Small intestine (tissue), 7 donors: ENCODE measurements at regions not wholly inside any gene's neighbourhood (a gene's known extent, or its start where the extent isn't known, plus 50 kb on each side); places are given as distances from the start of the nearest gene placed in this dataset.

ENCODE experiments used
- DNase-seq, 2 donors: peaks; one replicate each; pipeline versions ENCODE4 v3.0.0 to v3.0.0-alpha.2; 2013
- FAIRE-seq: peaks from 2 replicates; lab custom pipeline; 2012; peaks lifted over from hg19 to GRCh38; lab: Jason Lieb, UNC
- H3K27ac ChIP-seq, 3 donors: one replicate each; pipeline ENCODE4 v1.5.1; 2013; ENCODE audit warnings: low read length in 2 of 3, mild to moderate bottlenecking in 2 of 3, control low read depth in 1 of 3, inconsistent platforms in 1 of 3, low read depth in 1 of 3, moderate library complexity in 1 of 3
- H3K27me3 ChIP-seq, 3 donors: one replicate each; pipeline ENCODE4 v1.6.1; 2013; ENCODE audit warnings: low read length in 3 of 3, inconsistent platforms in 1 of 3; ENCODE audit not compliant: control insufficient read depth in 3 of 3, insufficient read depth in 3 of 3
- H3K36me3 ChIP-seq, 3 donors: one replicate each; pipeline ENCODE4 v1.6.1; 2013; ENCODE audit warnings: low read length in 3 of 3, inconsistent platforms in 1 of 3, low read depth in 1 of 3, mild to moderate bottlenecking in 1 of 3, moderate library complexity in 1 of 3; ENCODE audit not compliant: control insufficient read depth in 3 of 3, insufficient read depth in 2 of 3
- H3K4me1 ChIP-seq, 3 donors: one replicate each; pipeline ENCODE4 v1.6.1; 2013; ENCODE audit warnings: low read length in 2 of 3, inconsistent platforms in 1 of 3, low read depth in 1 of 3, mild to moderate bottlenecking in 1 of 3, moderate library complexity in 1 of 3; ENCODE audit not compliant: control insufficient read depth in 3 of 3, insufficient read depth in 2 of 3
- H3K4me3 ChIP-seq, 3 donors: one replicate each; pipeline ENCODE4 v1.5.1; 2013; ENCODE audit warnings: low read length in 3 of 3, control low read depth in 1 of 3, inconsistent platforms in 1 of 3, low read depth in 1 of 3, mild to moderate bottlenecking in 1 of 3, moderate library complexity in 1 of 3
- H3K9me3 ChIP-seq, 2 donors: one replicate each; pipeline ENCODE4 v1.6.1; 2013; ENCODE audit warnings: low read depth in 1 of 2, low read length in 1 of 2; ENCODE audit not compliant: control insufficient read depth in 2 of 2, insufficient read depth in 1 of 2
- WGBS, 3 donors: extraction: QIAGEN DNeasy Blood & Tissue Kit; methylation state at CpG; one replicate each; pipeline ENCODE4 v1.1.7; 2013; 5-methylcytosine and 5-hydroxymethylcytosine counted together
- donor health status: healthy with polysubstance abuse.
- donor health status: control.
- donor health status: control.
- donor health status: Bipolar disorder and iron deficiency.
- donor health status: healthy.

DNA sequence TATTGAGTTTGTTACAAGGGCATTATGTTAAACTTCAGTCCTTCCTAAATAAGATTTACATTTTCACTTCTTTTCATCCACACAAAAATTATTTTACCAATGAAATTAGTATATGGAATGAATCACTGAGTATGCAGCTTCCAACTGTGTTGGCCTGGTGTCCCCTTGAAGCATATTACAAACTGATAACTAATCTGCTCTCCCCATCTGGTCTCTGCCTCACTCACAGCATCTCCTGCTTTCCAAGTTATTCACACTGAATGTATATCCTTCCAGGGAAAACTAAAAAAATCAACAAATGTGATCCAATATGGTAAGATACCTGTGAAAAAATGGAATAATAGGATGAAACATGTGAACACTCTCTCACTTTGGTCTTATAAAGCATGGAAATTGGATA lies 90.0 kb upstream of the NYAP2 start:
- FAIRE-seq (no peak), DNase-seq (no peak)
- H3K4me1 ChIP-seq, result no peaks in the 10 kb centered on the region
- H3K27me3 ChIP-seq, result no peaks in the 10 kb centered on the region
- no peak overlapping the region for H3K27ac ChIP-seq
- no peak overlapping the region for H3K4me3 ChIP-seq
- H3K36me3 ChIP-seq, result no peaks in the 10 kb centered on the region
- no peaks in the 10 kb centered on the region for H3K9me3 ChIP-seq

DNA sequence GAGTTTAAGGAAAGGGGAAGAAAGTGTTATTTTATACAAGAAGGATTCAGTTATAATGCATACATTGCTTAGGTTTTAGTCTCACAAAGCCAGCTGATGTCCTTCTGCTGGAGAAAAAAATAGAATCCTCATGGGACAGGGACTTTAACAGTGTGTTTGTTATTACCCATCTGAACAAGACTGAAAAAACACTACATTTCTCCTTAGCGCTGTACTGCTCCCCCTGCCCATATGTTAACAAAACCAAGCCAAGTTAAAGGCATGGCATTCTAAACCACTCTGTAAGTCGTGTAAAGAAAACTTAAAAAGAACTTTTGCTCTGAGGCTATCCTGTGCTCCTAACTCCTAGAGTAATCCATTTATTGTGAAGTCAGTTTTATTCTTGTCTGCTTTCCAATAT lies 102.6 kb upstream of the NYAP2 start:
- no peak for DNase-seq
- Histone ChIP-seq H3K36me3 (no peaks in the 10 kb centered on the region), H3K27me3 (peaks cover 0 to 2% (median 0%) of the 10 kb centered on the region in 3 donors), H3K4me1 (no peaks in the 10 kb centered on the region), H3K9me3 (peaks cover 0 to 5% of the 10 kb centered on the region in 2 donors), H3K27ac (no peak overlapping the region), H3K4me3 (no peak overlapping the region)
- no peak for FAIRE-seq
- WGBS, 3 donors, result 44 to 55% (median 50%) methylated on average over 2 of the region's 2 CpGs

DNA sequence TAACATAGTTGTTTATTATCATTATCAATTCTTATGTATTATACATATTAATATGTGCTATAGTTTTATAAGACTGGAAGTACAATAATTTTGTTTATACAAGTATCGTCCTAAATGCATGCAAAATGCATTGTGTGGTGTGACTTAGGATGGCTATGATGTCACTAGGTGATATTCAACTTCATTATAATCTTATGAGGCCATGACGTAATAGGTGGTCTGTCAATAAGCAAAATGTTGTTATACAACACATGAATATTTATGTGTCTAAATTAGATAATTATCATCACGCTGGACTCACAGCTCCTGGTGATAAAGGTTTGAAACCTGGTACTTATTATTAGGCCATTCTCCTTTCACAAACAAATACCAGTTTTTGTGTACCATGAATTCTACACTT lies 104.4 kb upstream of the NYAP2 start:
- FAIRE-seq (no peak), DNase-seq (no peak)
- 76 to 84% (median 82%) methylated on average over 3 of the region's 3 CpGs for WGBS, 3 donors
- Histone ChIP-seq H3K27ac (no peak overlapping the region), H3K4me1 (no peaks in the 10 kb centered on the region), H3K9me3 (no peaks in the 10 kb centered on the region), H3K4me3 (no peak overlapping the region), H3K27me3 (no peaks in the 10 kb centered on the region), H3K36me3 (no peaks in the 10 kb centered on the region)

DNA sequence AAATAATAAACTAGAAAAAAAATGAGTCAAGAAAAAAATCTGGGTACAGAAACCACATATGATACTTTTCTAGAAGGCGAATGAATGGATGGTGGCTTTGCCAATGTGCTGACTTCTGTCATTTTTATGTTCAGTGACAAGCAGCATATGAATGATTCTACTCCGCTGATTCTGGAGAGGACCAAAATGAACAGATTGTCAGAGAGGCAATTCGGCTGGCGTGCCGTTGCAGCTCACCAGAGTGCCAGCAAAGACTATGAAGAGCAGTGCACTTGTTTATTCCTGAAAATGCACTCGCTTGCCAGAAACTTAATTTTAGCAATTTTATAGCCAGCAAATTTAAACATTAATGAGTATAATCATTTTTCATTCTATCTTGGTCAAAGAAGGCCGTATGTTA lies 105.9 kb upstream of the NYAP2 start:
- no peaks in the 10 kb centered on the region for H3K36me3 ChIP-seq
- no peak for FAIRE-seq

DNA sequence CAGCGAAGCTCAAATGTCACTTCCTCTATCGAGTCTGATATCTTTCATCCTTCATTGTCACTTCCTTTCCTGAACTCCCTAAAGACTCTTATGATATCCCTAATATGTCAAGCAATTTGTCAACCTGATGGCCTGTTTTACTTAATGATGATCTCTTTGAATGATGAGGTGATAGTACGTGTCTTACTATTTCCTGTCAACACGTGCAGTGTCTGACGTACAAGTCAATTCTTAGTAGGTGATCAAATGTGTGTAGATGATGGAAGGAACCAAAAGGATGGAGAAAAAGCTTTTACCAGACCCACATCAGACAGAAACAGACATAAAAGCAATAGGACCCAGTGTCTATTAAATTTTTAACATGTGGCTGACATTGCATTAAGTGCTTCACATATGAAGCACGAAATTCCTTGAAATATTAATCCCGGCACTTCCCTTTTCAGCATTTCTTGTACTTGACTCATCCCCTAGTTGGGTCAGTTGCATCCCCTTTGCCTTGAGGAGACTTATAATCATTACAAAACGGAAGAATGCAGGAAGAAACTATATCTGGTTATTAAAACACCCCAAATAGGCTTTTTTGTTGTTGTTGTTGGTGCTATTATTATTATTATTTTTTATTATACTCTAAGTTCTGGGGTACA lies 108.6 kb upstream of the NYAP2 start:
- WGBS, 3 donors, result 72 to 84% (median 82%) methylated on average over 8 of the region's 8 CpGs
- Histone ChIP-seq H3K4me3 (no peak overlapping the region), H3K27me3 (peaks cover 0 to 4% (median 0%) of the 10 kb centered on the region in 3 donors), H3K36me3 (no peaks in the 10 kb centered on the region), H3K27ac (no peak overlapping the region), H3K9me3 (peaks cover 0 to 4% of the 10 kb centered on the region in 2 donors), H3K4me1 (no peaks in the 10 kb centered on the region)
- FAIRE-seq, result no peak
- DNase-seq, result no peak

More for the DNA sequence above, 105.9 kb upstream of the NYAP2 start:
- no peak for DNase-seq
- no peak overlapping the region for H3K4me3 ChIP-seq
- no peaks in the 10 kb centered on the region for H3K9me3 ChIP-seq
- H3K27me3 ChIP-seq, result no peaks in the 10 kb centered on the region
- no peaks in the 10 kb centered on the region for H3K4me1 ChIP-seq
- WGBS, 3 donors, result 66 to 88% (median 84%) methylated on average over 7 of the region's 7 CpGs
- H3K27ac ChIP-seq, result no peak overlapping the region

DNA sequence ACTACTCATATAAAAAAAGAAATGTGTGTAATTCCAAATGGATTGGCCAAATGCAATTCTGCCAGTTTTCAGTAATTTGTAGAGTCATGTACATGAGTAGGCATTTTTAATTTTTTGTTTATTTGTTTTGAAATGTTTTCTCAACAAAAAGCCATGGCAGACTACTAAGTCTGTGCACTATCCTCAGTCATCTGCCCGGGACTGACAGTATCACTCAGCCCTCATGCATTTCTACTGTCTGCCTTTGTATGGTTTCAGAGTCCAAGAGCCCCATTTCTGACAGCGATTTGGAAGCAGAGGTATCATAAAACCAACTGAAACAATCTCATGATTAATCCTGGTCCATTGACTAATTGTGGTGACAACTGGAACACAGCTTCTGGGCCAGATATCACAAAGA lies 109.9 kb upstream of the NYAP2 start:
- FAIRE-seq (no peak), DNase-seq (no peak)
- Histone ChIP-seq H3K36me3 (no peaks in the 10 kb centered on the region), H3K4me3 (no peak overlapping the region), H3K4me1 (no peaks in the 10 kb centered on the region), H3K27ac (no peak overlapping the region), H3K27me3 (peaks cover 0 to 4% (median 0%) of the 10 kb centered on the region in 3 donors), H3K9me3 (peaks cover 0 to 4% of the 10 kb centered on the region in 2 donors)
- 61 to 78% (median 61%) methylated on average over 2 of the region's 2 CpGs for WGBS, 3 donors

DNA sequence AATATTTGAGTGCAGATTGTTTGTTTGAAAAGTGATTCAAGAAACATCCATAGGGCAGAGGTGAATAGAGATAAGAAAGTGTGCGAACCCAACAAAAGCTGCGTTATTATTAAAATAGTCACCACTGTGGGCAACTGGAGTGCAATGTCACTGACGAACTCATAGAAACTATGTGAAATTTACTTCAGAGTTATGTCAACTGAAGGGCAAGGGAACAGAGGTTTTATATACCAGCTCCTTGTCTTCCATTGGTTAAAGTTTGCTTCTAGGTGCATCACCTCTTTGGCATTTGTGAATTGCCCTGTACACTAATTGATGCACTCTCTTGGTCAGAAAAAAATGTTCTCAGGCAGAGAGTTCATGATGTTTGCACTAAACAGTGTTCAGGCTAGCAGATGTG lies 110.5 kb upstream of the NYAP2 start:
- no peaks in the 10 kb centered on the region for H3K36me3 ChIP-seq
- no peak overlapping the region for H3K4me3 ChIP-seq
- peaks cover 0 to 4% (median 0%) of the 10 kb centered on the region in 3 donors for H3K27me3 ChIP-seq
- FAIRE-seq (no peak), DNase-seq (no peak)
- no peak overlapping the region for H3K27ac ChIP-seq
- H3K9me3 ChIP-seq, result peaks cover 0 to 4% of the 10 kb centered on the region in 2 donors
- H3K4me1 ChIP-seq, result no peaks in the 10 kb centered on the region
- 69 to 83% (median 74%) methylated on average over 3 of the region's 3 CpGs for WGBS, 3 donors

DNA sequence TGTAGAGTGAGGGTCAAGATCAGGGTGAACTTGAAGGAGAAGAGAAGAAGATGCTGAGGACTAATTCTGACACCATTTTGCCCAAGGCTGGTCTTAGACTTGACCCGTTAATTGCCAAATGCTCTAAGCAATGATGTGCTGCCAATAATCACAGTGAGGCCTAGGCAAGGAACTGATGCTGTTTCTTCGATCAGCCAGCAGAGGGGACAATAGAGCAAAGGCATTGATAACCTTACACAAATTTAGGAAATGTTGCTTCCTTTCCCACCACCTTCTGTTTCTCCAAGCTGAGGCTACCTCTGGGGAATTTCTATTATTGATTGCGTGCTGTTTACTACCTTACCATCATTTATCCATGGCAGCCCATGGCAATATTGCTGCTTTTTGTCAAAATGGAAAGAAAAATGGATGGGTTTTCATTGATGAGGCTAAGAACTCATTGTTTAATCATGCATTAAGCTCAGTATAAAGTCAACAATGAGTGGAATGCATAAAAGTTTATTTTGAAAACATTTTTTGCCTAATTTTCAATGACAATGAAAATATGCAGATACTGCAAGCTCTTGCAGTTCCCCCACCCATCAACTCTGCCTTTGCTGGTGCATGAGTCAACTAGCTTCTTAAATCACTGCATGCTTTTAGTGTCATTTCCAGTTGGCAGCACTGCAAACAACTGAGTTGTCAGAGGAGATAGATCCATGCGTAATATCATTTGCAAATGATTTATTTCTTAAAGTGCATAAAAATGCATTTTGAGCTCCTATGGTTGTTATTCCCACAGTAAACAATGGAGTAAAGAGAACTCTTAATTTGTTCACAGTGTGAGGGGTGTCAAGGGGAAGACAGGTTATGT lies 116.4 kb upstream of the NYAP2 start:
- Histone ChIP-seq H3K4me3 (no peak overlapping the region), H3K27me3 (peaks cover 0 to 4% (median 0%) of the 10 kb centered on the region in 3 donors), H3K9me3 (peaks cover 0 to 4% of the 10 kb centered on the region in 2 donors), H3K4me1 (no peaks in the 10 kb centered on the region), H3K36me3 (no peaks in the 10 kb centered on the region), H3K27ac (no peak overlapping the region)
- DNase-seq, result peak; percentile 21 to 43
- 36 to 39% (median 37%) methylated on average over 4 of the region's 4 CpGs for WGBS, 3 donors
- FAIRE-seq, result no peak
